Thoracic aorta (tissue), 2 donors: ENCODE measurements at regions not wholly inside any gene's neighbourhood (a gene's known extent, or its start where the extent isn't known, plus 50 kb on each side); places are given as distances from the start of the nearest gene placed in this dataset.

Source experiments
- ATAC-seq: fragments of 150-250 bp; one replicate; pipeline ENCODE4 v1.8.0; 2017; ENCODE audit warnings: low read depth; ENCODE audit not compliant: insufficient number of reproducible peaks, low FRiP score
- DNase-seq: peaks from one replicate; pipeline ENCODE4 v3.0.0-alpha.2; 2020; ENCODE audit warnings: low spot score
- H3K27ac ChIP-seq, 2 donors: fragments of 200-600 bp; sonication (generic); 1 replicate in 1 of 2; 2 replicates in 1 of 2; pipeline ENCODE4 v1.5.1; 2016; ENCODE audit warnings: mild to moderate bottlenecking in 2 of 2, moderate library complexity in 2 of 2
- H3K27me3 ChIP-seq: fragments of 200-600 bp; sonication (generic); replicated peaks from 2 replicates; pipeline ENCODE4 v1.6.0; 2016; ENCODE audit warnings: mild to moderate bottlenecking; ENCODE audit not compliant: insufficient read depth
- H3K36me3 ChIP-seq: fragments of 200-600 bp; sonication (generic); one replicate; pipeline ENCODE4 v1.5.1; 2016
- H3K4me1 ChIP-seq, 2 donors: fragments of 200-600 bp; sonication (generic); 1 replicate in 1 of 2; 2 replicates in 1 of 2; pipeline versions ENCODE4 v1.5.1 to v1.6.0; 2016; ENCODE audit warnings: low read depth in 2 of 2, mild to moderate bottlenecking in 1 of 2; ENCODE audit not compliant: control insufficient read depth in 1 of 2
- H3K4me3 ChIP-seq: fragments of 200-600 bp; sonication (generic); 2 replicates; pipeline ENCODE4 v1.5.1; 2016; ENCODE audit warnings: mild to moderate bottlenecking
- H3K9me3 ChIP-seq: fragments of 200-600 bp; sonication (generic); 2 replicates; pipeline ENCODE4 v1.5.1; 2016
- CTCF ChIP-seq: fragments of 200-600 bp; sonication (generic); IDR thresholded peaks from one replicate; pipeline ENCODE4 v1.5.1; 2019; ENCODE audit warnings: antibody characterized with exemption

DNA sequence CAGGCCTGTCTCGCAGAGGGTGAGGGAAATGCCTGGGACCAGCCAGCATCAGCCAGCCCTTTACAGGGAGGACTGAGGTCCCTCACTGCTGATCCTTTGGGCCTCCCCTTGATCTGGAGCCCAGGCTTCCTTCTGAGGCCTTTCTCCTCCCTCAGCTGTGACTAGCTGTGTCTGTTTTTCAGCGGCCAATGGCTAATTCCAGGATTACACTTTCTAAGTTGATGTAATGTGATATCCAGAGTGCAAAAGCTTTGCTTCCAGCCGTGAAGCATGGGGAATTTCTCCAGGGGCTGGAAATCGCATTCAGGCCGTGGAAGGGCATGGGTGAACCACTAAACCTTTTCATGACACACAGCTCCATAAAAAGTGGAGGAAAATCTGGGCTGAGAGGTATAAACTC lies 157.6 kb downstream of the SHQ1 start:
- no peak for DNase-seq
- H3K27me3 ChIP-seq, result no peaks in the 10 kb centered on the region
- no peak for ATAC-seq
- TF ChIP-seq CTCF, result no peak
- no peaks in the 10 kb centered on the region for H3K9me3 ChIP-seq
- no peaks in the 10 kb centered on the region for H3K4me1 ChIP-seq
- H3K27ac ChIP-seq, result no peak overlapping the region
- H3K36me3 ChIP-seq, result no peaks in the 10 kb centered on the region
- H3K4me3 ChIP-seq, result no peak overlapping the region

- no peaks in the 10 kb centered on the region for H3K27me3 ChIP-seq
- no peak for DNase-seq
- no peak overlapping the region for H3K27ac ChIP-seq
- no peaks in the 10 kb centered on the region for H3K4me1 ChIP-seq
- no peaks in the 10 kb centered on the region for H3K9me3 ChIP-seq
- H3K36me3 ChIP-seq, result no peaks in the 10 kb centered on the region
- ATAC-seq, result no peak
- TF ChIP-seq CTCF, result no peak
- no peak overlapping the region for H3K4me3 ChIP-seq
Observed at GRCh38 chr3:72682936-72683452, 165.3 kb downstream of the SHQ1 start.

DNA sequence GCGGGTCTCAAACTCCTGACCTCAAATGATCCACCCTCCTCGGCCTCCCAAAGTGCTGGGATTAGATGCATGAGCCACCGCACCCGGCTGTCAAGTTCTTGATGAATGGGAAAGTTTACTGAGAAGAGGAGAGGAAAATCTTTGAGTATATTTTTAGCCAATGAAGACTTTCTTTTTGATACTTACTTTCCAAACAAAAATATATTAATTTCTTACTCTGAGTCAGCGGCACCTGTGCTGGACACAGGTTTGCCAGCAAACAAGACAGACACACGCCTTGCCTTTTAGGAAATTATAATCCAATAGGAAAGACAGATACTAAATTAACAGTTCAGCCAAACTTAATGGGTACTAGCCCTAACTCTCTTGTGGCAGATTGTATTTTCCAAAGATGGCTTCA lies 166.6 kb downstream of the SHQ1 start:
- TF ChIP-seq CTCF, result no peak
- DNase-seq (no peak), ATAC-seq (no peak)
- Histone ChIP-seq H3K27ac (no peak overlapping the region), H3K4me1 (no peaks in the 10 kb centered on the region), H3K36me3 (no peaks in the 10 kb centered on the region), H3K9me3 (no peaks in the 10 kb centered on the region), H3K4me3 (no peak overlapping the region), H3K27me3 (no peaks in the 10 kb centered on the region)

DNA sequence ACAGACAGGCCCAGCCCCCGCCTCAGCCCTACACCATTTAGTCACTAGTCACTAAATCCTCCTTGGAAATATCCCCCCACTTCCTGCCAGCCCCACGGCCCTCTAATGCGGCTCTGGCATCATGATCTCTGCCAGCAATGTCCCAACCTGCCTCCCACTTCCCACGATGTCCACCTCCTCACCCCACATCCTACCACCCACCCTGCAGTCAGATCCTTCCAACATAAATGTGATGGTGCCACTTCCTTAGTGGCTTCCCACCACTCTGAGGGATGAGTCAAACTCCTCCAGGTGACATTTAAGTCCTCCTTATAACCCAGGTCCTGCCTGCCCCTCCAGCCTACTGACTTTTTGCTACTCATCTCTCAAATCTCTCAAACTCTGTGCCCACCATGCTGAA lies 167.5 kb downstream of the SHQ1 start:
- DNase-seq, result no peak
- ATAC-seq, result no peak
- Histone ChIP-seq H3K36me3 (no peaks in the 10 kb centered on the region), H3K9me3 (no peaks in the 10 kb centered on the region), H3K4me3 (no peak overlapping the region), H3K4me1 (no peaks in the 10 kb centered on the region), H3K27me3 (no peaks in the 10 kb centered on the region), H3K27ac (no peak overlapping the region)
- no peak for TF ChIP-seq CTCF

DNA sequence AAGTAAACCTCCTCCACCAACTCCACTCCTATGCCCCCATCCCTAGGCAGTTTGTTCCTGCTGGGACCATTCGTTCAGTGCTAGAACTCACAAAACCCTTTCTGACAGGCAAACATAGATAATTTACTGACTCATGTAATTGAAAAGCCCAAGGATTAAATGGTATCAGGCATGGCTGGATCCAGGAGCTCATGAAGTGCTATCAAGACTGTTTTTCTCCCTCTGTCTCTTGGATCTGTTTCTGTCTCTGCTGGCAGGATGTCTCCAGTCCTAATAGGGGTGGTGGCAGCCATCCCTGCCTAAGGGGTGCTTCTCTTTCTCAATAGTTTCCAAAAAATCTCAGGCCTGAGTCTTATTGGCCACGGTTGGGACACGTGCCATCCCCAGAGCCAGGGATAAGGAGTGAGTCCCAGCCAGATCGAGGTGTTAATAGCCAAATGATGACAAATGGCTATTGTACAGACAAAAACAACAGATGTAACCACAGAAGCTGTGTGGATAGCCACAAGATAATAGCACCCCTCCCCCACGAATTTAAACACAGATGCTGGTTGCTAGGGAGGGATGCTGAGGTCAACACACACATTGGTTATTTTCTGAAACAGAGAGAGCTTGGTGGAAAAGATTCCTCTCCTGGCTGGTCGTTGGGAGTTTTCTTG lies 168.6 kb downstream of the SHQ1 start:
- no peaks in the 10 kb centered on the region for H3K4me1 ChIP-seq
- DNase-seq (no peak), ATAC-seq (no peak)
- H3K36me3 ChIP-seq, result no peaks in the 10 kb centered on the region
- no peak for TF ChIP-seq CTCF
- H3K27ac ChIP-seq, result no peak overlapping the region
- no peak overlapping the region for H3K4me3 ChIP-seq
- no peaks in the 10 kb centered on the region for H3K27me3 ChIP-seq
- H3K9me3 ChIP-seq, result no peaks in the 10 kb centered on the region
